OCI-LY7 (cell line): ENCODE measurements at regions not wholly inside any gene's neighbourhood (a gene's known extent, or its start where the extent isn't known, plus 50 kb on each side); places are given as distances from the start of the nearest gene placed in this dataset.

Experiments used
- BruUV-seq: library from RNA; stranded (reverse); fragments of 400-500 nt; replicated peaks from 2 replicates; lab custom pipeline; 2021; lab: Mats Ljungman, UMichigan
- CTCF ChIA-PET: fragments of 300-600 bp; sonication (Branson Sonifier 250); formaldehyde crosslinking; loops from one replicate; lab custom pipeline; 2022; ENCODE audit warnings: antibody characterized with exemption; ENCODE audit not compliant: unreplicated experiment; lab: Charles Lee
- POLR2A ChIA-PET: fragments of 300-600 bp; sonication (Branson Sonifier 250); formaldehyde crosslinking; loops from one replicate; lab custom pipeline; 2022; ENCODE audit warnings: antibody characterized with exemption; lab: Charles Lee
- DNase-seq: peaks from one replicate; pipeline ENCODE4 v3.0.0-alpha.2; 2015; ENCODE audit warnings: low spot score
- H2AFZ ChIP-seq: fragments of 200-600 bp; sonication (generic), shearing (Covaris generic); 2 replicates; pipeline ENCODE4 v1.6.1; 2014; ENCODE audit warnings: mild to moderate bottlenecking, antibody characterized with exemption, low read length, moderate library complexity
- H3K27ac ChIP-seq: fragments of 200-600 bp; sonication (generic); 2 replicates; pipeline ENCODE4 v1.5.1; 2014; ENCODE audit warnings: mixed run types, low read depth, mild to moderate bottlenecking, moderate library complexity, low read length, inconsistent platforms; ENCODE audit not compliant: poor library complexity, severe bottlenecking
- H3K36me3 ChIP-seq: fragments of 200-600 bp; sonication (generic); 2 replicates; pipeline ENCODE4 v1.6.1; 2014; ENCODE audit warnings: mild to moderate bottlenecking, antibody characterized with exemption, low read length, moderate library complexity, mixed read lengths; ENCODE audit not compliant: insufficient read depth
- H3K4me1 ChIP-seq: fragments of 200-600 bp; sonication (generic); 2 replicates; pipeline ENCODE4 v1.5.1; 2014; ENCODE audit warnings: mild to moderate bottlenecking, low read length; ENCODE audit not compliant: insufficient read depth, poor library complexity, severe bottlenecking
- H3K4me2 ChIP-seq: fragments of 200-600 bp; sonication (generic); 2 replicates; pipeline ENCODE4 v1.6.1; 2014; ENCODE audit warnings: mild to moderate bottlenecking, low read length
- H3K4me3 ChIP-seq: fragments of 200-600 bp; sonication (generic); 2 replicates; pipeline ENCODE4 v1.5.1; 2014; ENCODE audit warnings: mild to moderate bottlenecking, low read depth, low read length; ENCODE audit not compliant: poor library complexity, severe bottlenecking
- H3K79me2 ChIP-seq: fragments of 200-600 bp; sonication (generic); 2 replicates; pipeline ENCODE4 v1.6.1; 2016; ENCODE audit warnings: low read depth, mild to moderate bottlenecking, low read length, moderate library complexity, mixed read lengths; ENCODE audit not compliant: insufficient read depth
- H3K9me2 ChIP-seq: fragments of 200-600 bp; sonication (generic); 2 replicates; pipeline ENCODE4 v1.6.1; 2016; ENCODE audit warnings: mild to moderate bottlenecking, low read length, mixed read lengths; ENCODE audit not compliant: insufficient read depth
- H3K9me3 ChIP-seq: fragments of 200-600 bp; sonication (generic); 2 replicates; pipeline ENCODE4 v1.6.1; 2014; ENCODE audit warnings: mild to moderate bottlenecking, mixed run types, low read length, mixed read lengths
- H4K20me1 ChIP-seq: fragments of 200-600 bp; sonication (generic); 2 replicates; pipeline ENCODE4 v1.6.1; 2014; ENCODE audit warnings: mild to moderate bottlenecking, antibody characterized with exemption, low read length, moderate library complexity, mixed read lengths; ENCODE audit not compliant: insufficient read depth
- CTCF ChIP-seq: fragments of 200-600 bp; sonication (generic); conservative IDR thresholded peaks from 2 replicates; pipeline ENCODE4 v1.5.1; 2014; ENCODE audit warnings: mild to moderate bottlenecking, antibody characterized with exemption, low read length, moderate library complexity, mixed read lengths
- EZH2phosphoT487 ChIP-seq: fragments of 200-600 bp; sonication (generic); IDR thresholded peaks from 2 replicates; pipeline ENCODE4 v1.6.1; 2018; ENCODE audit warnings: low read depth, borderline replicate concordance, mild to moderate bottlenecking, mixed run types, antibody characterized with exemption, low read length, moderate library complexity, mixed read lengths
- intact Hi-C: fragments of 100-400 bp; cut with micrococcal nuclease; formaldehyde crosslinking; loops from one replicate; pipeline ENCODE4 v1.10.0; 2022; ENCODE audit not compliant: unreplicated experiment

- H4K20me1 ChIP-seq, result no peaks in the 10 kb centered on the region
- TF ChIP-seq CTCF, result no peak
- TF ChIP-seq EZH2phosphoT487, result no peak
- no peak overlapping the region for H3K4me2 ChIP-seq
- H3K9me2 ChIP-seq, result no peaks in the 10 kb centered on the region
- BruUV-seq, result no TSS peak
- DNase-seq, result no peak
- H3K27ac ChIP-seq, result no peak overlapping the region
- intact Hi-C loops, result no loop called here
- no peaks in the 10 kb centered on the region for H3K9me3 ChIP-seq
- H3K79me2 ChIP-seq, result no peaks in the 10 kb centered on the region
- CTCF ChIA-PET, result interaction anchor here (0.6 kb wide), 1 partner anchor 28 kb away, joined by 4 read pairs; no protein-coding TSS in a partner anchor
- POLR2A ChIA-PET, result interaction anchor here (0.6 to 1.0 kb wide), 2 partner anchors 44 to 420 kb away, joined by 3 to 7 read pairs; no protein-coding TSS in a partner anchor
- no peak overlapping the region for H2AFZ ChIP-seq
- H3K4me1 ChIP-seq, result peaks cover 11% of the 10 kb centered on the region
- no peaks in the 10 kb centered on the region for H3K36me3 ChIP-seq
- H3K4me3 ChIP-seq, result no peak overlapping the region
Measured at GRCh38 chr3:194867270-194867983, 181.7 kb downstream of the FAM43A start.

DNA sequence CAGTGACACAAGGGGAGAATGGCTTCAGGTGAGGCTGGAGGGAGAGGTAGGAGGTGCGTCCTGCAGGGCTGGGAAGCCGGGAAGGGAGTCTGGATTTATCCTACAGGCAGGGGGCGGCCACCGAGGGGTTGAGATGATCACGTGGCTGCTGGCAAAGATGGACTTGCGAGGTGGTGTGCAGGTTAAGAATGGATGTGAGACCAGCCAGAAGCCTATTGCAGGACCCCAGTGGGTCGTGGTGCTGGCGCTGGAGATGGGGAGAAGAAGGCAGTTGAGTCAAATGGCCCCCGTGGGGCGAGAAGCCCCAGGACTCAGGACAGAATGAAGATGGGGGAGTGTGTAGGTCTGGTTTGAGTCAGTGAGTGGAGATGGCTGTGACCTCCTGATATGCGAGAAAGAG, 183.1 kb downstream of the FAM43A start:
- Histone ChIP-seq H3K4me2 (no peak overlapping the region), H3K4me3 (no peak overlapping the region), H3K4me1 (peaks cover 11% of the 10 kb centered on the region), H3K36me3 (no peaks in the 10 kb centered on the region), H3K9me3 (no peaks in the 10 kb centered on the region), H3K9me2 (no peaks in the 10 kb centered on the region), H3K27ac (no peak overlapping the region), H4K20me1 (no peaks in the 10 kb centered on the region), H2AFZ (no peak overlapping the region), H3K79me2 (no peaks in the 10 kb centered on the region)
- no TSS peak for BruUV-seq
- CTCF ChIA-PET, result no interaction called here
- POLR2A ChIA-PET, result no interaction called here
- intact Hi-C loops, result no loop called here
- TF ChIP-seq EZH2phosphoT487 (no peak), CTCF (no peak)
- DNase-seq, result no peak

DNA sequence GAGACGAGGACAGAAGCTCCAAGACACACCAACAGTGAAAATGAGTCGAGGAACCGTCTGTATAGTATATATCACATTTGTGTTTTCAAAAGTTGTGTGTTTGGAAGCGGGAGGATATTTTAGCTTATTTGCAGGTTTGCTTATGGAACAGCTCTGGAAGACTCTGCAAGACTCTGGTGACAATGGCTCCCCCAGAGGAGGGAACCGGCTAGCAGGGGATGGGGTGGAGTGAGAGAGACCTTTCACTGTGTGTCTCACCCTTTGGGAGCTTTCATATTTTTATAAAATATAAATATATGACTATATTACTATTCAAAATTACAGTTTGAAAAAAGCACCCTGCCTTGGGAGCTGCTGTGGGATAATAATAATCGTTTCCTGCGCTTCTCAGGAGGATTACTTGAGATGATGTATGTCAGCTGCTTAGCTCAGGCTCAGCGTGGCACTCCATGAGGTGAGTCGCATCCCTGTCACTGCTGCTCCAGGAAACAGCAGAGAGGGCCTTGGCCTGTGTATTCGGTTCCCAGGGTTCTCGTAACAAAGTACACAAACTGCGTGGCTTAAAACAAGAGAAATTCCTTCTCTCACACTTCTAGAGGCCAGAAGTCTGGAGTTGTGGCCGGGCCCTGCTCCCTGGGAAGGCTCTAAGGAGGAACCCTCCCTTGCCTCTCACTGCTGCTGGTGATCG, 183.9 kb downstream of the FAM43A start:
- Histone ChIP-seq H3K9me2 (no peaks in the 10 kb centered on the region), H3K4me2 (no peak overlapping the region), H3K9me3 (no peaks in the 10 kb centered on the region), H3K36me3 (no peaks in the 10 kb centered on the region), H3K4me1 (peaks cover 11% of the 10 kb centered on the region), H3K27ac (no peak overlapping the region), H4K20me1 (no peaks in the 10 kb centered on the region), H3K4me3 (no peak overlapping the region), H3K79me2 (no peaks in the 10 kb centered on the region), H2AFZ (no peak overlapping the region)
- no TSS peak for BruUV-seq
- ChIA-PET CTCF (no interaction called here), POLR2A (interaction anchor here (0.6 kb wide), 1 partner anchor 344 kb away, joined by 3 read pairs; no protein-coding TSS in a partner anchor)
- no peak for TF ChIP-seq EZH2phosphoT487
- peak; percentile 28; the same call in 1 of the 2 replicates for TF ChIP-seq CTCF
- intact Hi-C loops, result loop anchor here (10.0 kb wide), 1 partner anchor 185 kb away; the partner anchor contains the start of gene FAM43A
- no peak for DNase-seq
